CD4-positive, alpha-beta T cell treated with Interleukin-4 for 4 hours (primary cell): ENCODE measurements at regions not wholly inside any gene's neighbourhood (a gene's known extent, or its start where the extent isn't known, plus 50 kb on each side); places are given as distances from the start of the nearest gene placed in this dataset.
"Not testable (repeated sequence)": the region's sequence is repeated elsewhere in the genome, so short reads cannot be mapped to it uniquely, and the experiment has no call there.

Source experiments
- DNase-seq: peaks from one replicate; pipeline ENCODE4 v3.0.0-alpha.2; 2020

DNA sequence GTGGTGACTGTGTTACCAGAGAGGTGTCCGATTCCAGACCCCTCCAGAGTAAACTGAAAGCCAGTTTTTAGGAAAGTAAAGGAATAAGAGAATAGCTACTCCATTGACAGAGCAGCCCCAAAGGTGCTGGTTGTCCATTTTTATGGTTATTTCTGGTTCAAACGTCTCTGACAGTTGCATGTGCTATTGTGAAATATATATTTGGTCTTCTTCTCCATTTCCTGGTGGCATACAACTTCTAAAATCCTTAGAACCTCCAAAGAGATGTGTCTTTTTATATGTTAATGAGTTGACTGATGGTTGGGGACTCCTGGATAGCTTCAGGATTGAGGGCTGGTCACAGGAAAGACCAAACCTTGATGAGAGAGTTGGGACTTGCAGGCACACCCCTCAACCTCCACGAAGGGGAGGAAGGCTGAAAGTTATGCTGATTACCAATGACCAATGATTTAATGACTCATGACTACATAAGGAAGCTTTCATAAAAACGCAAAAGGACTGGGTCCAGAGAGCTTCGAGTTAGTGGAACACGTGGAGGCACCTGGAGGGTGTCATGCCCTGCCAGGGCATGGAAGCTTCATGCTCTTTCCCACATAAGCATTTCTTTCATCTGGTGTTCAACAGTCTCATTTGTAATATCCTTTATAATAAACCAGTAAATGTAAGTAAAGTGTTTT lies 100.7 kb downstream of the SLC16A1 start:
- no peak for DNase-seq

DNA sequence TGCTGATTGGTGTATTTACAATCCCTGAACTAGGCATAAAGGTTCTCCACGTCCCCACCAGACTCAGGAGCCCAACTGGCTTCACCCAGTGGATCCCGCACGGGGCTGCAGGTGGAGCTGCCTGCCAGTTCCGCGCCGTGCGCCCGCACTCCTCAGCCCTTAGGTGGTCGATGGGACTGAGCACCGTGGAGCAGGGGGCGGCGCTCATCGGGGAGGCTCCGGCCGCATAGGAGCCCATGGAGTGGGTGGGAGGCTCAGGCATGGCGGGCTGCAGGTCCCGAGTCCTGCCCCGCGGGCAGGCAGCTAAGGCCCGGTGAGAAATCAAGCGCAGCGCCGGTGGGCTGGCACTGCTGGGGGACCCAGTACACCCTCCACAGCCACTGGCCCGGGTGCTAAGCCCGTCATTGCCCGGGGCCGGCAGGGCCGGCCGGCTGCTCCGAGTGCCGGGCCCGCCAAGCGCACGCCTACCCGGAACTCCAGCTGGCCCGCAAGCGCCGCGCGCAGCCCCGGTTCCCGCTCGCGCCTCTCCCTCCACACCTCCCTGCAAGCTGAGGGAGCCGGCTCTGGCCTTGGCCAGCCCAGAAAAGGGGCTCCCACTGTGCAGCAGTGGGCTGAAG lies 101.5 kb downstream of the SLC16A1 start:
- DNase-seq = not testable (repeated sequence)

DNA sequence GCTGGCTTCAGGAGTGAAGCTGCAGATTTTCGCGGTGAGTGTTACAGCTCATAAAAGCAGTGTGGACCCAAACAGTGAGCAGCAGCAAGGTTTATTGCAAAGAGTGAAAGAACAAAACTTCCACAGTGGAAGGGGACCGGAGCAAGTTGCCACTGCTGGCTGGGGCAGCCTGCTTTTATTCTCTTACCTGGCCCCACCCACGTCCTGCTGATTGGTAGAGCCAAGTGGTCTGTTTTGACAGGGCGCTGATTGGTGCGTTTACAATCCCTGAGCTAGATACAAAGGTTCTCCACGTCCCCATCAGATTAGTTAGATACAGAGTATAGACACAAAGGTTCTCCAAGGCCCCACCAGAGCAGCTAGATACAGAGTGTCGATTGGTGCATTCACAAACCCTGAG lies 102.1 kb downstream of the SLC16A1 start:
- not testable (repeated sequence) for DNase-seq

GRCh38 chr1:112852934-112853333 lies 103.1 kb downstream of the SLC16A1 start:
- DNase-seq = no peak

DNA sequence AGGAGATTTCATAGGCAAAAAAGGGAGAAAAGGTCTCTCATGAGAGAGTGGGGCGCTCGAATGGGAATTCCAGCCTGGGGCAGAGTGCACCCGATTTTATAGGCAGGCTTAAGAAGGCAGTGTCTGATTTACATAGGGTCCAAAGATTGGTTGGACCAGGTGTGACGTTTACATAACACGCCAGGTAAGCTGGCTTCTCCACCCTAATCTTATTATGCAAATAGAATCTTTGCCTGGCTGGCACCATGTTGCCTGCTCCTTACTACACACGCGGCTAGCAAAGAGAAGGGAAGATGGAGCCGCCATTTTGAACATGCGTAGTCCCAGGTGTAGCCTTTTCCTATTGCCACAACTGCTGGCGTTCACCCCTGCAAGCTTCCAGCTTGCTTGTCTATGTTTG lies 103.7 kb downstream of the SLC16A1 start:
- no peak for DNase-seq

- no peak for DNase-seq
Observed at GRCh38 chr1:112850034-112850757, 105.8 kb downstream of the SLC16A1 start.

- no peak for DNase-seq
Observed at GRCh38 chr1:112849425-112850033, 106.5 kb downstream of the SLC16A1 start.

DNA sequence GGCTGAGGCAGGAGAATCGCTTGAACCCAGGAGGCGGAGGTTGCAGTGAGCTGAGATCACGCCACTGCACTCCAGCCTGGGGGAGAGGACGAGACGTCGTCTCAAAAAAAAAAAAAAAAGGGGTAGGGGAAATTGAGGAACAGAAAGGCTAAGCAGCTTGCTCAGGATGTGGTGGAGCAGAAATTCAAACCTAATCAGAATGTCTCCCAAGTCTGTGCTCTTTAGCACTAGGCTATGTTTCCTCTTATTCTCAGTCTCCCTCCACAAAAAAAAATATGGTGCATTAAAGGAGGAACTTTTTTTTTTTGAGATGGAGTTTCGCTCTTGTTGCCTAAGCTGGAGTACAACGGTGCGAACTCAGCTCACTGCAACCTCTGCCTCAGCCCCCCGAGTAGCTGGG lies 114.2 kb downstream of the SLC16A1 start:
- DNase-seq = no peak

GRCh38 chr1:112840631-112841624 lies 115.1 kb downstream of the SLC16A1 start:
- peak; percentile 7 for DNase-seq

DNA sequence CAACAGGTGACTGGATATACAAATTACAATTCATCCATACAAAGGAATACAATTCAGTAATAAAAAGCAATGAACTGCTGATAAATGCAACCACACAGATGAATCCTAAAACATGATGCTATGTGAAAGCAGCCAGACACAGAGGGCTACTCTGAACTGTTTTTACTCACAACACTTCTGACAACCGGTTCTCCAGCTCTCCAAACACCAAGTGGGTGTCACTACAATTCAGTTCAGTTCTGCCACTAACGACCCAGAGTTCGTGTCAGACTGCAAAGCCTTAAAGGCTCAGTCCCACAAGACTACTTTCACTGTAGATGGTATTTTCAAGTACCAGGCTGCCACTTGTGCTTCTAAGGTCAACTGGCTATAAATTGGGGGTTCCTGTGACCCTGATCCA lies 119.4 kb downstream of the SLC16A1 start:
- no peak for DNase-seq

DNA sequence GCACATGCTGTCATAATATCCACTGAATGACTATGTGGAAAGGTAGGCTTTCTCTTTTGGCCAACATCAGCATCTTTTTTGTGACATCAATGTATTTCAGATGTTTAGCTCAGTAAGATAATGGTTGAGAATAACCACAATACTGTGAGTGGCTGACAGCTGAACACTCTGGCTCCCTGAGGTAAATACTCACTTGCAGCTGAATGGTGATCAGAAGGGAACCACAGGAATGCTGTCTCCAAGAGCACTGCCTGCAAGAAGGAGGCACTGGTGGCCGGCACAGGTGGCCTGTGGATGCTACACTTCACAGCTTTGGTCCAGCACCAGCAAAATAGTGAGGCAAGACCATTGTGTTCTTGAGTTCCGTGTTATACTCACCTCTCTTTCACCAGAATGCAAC lies 118.7 kb upstream of the PPM1J start:
- no peak for DNase-seq

- DNase-seq = not testable (repeated sequence)
Observed at GRCh38 chr1:112832259-112832658, 117.1 kb upstream of the PPM1J start.

DNA sequence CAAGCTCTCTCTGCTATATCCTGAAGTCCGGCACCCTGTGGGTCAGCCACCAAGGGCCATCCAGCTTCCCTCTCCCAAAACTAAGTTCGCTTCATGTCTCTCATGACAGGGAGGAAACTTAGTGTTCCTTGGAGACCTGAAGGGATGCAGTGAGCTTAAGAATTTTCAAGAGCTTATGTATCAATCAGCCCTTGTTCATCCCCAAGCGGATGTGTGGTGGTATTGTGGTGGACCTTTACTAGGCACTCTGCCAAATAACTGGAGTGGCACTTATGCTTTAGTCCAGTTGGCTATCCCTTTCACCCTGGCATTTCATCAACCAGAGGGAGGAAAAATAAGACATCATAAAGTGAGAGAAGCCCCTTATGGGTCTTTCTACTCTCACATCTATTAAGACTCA lies 114.6 kb upstream of the PPM1J start:
- DNase-seq = not testable (repeated sequence)

GRCh38 chr1:112828716-112829115 lies 113.6 kb upstream of the PPM1J start:
- DNase-seq = no peak

- DNase-seq = not testable (repeated sequence)
Observed at GRCh38 chr1:112827391-112827790, 112.3 kb upstream of the PPM1J start.

- DNase-seq = no peak
Observed at GRCh38 chr1:112826217-112826944, 111.2 kb upstream of the PPM1J start.

DNA sequence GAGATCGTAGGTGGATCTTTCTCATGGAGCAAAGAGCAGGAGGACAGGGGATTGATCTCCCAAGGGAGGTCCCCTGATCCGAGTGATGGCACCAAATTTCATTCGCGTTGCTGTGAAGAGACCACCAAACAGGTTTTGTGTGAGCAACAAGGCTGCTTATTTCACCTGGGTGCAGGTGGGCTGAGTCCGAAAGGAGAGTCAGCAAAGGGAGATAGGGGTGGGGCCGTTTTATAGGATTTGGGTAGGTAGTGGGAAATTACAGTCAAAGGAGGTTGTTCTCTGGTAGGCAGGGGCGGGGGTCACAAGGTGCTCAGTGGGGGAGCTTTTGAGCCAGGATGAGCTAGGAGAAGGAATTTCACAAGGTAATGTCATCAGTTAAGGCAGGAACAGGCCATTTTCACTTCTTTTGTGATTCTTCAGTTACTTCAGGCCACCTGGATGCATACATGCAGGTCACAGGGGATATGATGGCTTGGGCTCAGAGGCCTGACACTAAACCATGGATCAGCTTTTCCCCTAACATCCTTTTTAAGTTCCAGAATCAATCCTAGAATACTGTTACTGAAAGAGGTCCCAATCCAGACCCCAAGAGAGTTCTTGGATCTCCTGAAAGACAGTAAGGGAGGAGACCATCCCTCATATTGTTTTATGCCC lies 110.6 kb upstream of the PPM1J start:
- DNase-seq = not testable (repeated sequence)

DNA sequence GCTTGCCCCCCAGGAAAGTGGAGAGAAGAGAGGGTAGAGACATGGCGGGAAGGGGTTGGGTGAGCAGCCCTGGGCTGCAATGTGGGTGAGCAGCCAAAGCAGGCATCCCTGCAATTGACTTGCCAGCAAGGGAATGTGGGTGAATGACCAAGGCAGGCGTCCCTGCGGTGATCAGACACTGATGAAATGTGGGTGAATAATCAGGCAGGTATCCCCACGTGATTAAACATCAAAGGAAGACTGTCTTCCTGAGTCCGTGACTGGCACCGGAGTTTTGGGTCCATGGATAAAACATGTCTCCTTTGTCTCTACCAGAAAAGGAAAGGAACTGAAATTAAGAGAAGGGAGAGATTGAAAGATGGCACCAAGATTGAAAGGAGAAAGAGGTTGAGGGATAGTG lies 109.9 kb upstream of the PPM1J start:
- not testable (repeated sequence) for DNase-seq

DNA sequence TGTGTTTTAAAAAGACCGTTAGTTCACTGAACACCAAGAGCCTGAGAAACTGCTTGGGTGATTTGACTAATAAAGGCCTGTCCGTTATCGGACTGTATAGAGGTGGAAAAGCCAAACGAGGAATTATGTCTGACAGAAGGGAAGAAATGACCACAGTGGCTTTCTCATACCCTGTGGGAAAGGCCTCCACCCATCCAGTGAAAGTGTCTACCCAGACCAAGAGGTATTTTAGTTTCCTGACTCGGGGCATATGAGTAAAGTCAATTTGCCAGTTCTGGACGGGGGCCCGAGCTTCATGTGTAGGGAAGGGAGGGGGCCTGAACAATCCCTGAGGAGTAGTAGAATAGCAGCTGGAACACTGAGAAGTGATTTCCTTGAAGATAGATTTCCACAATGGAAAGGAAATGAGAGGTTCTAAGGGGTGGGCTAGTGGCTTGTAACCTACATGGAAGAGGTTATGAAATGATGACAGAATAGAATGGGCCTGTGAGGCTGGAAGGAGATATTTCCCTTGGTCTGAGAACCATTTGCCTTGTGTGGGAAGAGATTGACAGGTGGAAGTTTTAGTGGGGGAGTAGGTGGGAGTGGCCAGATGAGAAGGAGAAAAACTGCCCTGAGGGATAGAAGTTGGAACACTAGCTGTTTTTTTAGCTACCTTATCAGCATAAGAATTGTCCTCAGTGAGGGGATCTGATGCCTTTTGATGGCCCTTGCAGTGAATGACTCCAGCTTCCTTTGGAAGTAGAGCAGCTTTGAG lies 106.4 kb upstream of the PPM1J start:
- not testable (repeated sequence) for DNase-seq

DNA sequence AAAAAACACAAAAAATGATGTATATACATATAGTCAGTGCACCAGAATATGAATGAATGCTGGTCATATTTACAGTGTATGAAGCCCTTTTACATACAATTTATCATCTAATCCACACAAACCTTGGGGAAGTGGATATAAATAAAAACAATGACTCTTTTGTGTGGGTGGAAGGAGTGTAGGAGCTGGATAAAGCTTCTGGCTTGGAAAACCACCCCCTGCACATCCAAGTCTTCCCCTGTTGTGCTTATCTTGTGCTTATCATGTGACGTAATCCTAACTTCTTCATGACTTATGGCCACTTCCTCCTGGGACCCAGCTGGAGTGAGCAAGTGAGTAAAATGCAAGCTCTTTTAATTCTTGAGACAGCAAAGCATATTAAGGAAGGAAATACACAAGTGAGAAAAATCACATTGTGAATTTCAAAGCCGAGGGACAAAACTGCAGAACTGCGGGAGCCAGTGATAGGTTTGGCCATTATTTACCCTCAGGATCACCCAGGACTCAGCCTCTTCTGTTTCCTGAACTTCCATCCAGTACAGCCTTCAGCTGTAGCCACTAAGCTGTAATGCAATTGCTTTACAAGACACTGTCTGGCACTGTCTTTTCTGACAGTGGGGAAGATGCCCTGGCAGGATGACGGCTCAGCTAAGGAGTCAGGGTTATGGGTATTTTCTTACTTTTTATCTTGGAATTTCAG lies 104.0 kb upstream of the PPM1J start:
- no peak for DNase-seq
